Testis (tissue), 2 donors: ENCODE measurements at regions not wholly inside any gene's neighbourhood (a gene's known extent, or its start where the extent isn't known, plus 50 kb on each side); places are given as distances from the start of the nearest gene placed in this dataset.

ENCODE experiments used
- DNase-seq: peaks from one replicate; pipeline ENCODE4 v3.0.0-alpha.2; 2019
- H3K27ac ChIP-seq, 2 donors: fragments of 200-600 bp; sonication (generic); one replicate each; pipeline ENCODE4 v1.5.1; 2019
- H3K27me3 ChIP-seq: fragments of 200-600 bp; sonication (generic); one replicate; pipeline ENCODE4 v1.5.1; 2019
- H3K36me3 ChIP-seq: fragments of 200-600 bp; sonication (generic); one replicate; pipeline ENCODE4 v1.5.1; 2017; ENCODE audit warnings: low read depth; ENCODE audit errors: missing control alignments
- H3K4me1 ChIP-seq: fragments of 200-600 bp; sonication (generic); one replicate; pipeline ENCODE4 v1.5.1; 2019
- H3K4me3 ChIP-seq, 2 donors: fragments of 200-600 bp; sonication (generic); one replicate each; pipeline ENCODE4 v1.5.1; 2017 to 2019
- H3K9me3 ChIP-seq: fragments of 200-600 bp; sonication (generic); one replicate; pipeline ENCODE4 v1.5.1; 2017
- POLR2A ChIP-seq: fragments of 450-650 bp; IDR thresholded peaks from one replicate; pipeline ENCODE4 v1.6.1; 2017; ENCODE audit warnings: antibody characterized with exemption, mild to moderate bottlenecking, moderate library complexity
- WGBS, 2 donors: methylation state at CpG; one replicate each; pipeline ENCODE4 v1.1.5; 2018; 5-methylcytosine and 5-hydroxymethylcytosine counted together
- intact Hi-C: fragments of 100-400 bp; cut with DNase I; formaldehyde crosslinking; loops from one replicate; pipeline ENCODE4 v1.15.1; 2023; ENCODE audit warnings: low total_unique reads
- TF ChIP-seq, protein P1 (sequence below), 3 experiments: fragments of 450-650 bp in 2 of 3; fragments of 200-600 bp in 1 of 3; sonication (generic) in 1 of 3; IDR thresholded peaks; one replicate each; pipeline ENCODE4 v1.5.1; 2016 to 2019; ENCODE audit warnings: antibody characterized with exemption in 3 of 3, mild to moderate bottlenecking in 2 of 3, moderate library complexity in 1 of 3

DNA sequence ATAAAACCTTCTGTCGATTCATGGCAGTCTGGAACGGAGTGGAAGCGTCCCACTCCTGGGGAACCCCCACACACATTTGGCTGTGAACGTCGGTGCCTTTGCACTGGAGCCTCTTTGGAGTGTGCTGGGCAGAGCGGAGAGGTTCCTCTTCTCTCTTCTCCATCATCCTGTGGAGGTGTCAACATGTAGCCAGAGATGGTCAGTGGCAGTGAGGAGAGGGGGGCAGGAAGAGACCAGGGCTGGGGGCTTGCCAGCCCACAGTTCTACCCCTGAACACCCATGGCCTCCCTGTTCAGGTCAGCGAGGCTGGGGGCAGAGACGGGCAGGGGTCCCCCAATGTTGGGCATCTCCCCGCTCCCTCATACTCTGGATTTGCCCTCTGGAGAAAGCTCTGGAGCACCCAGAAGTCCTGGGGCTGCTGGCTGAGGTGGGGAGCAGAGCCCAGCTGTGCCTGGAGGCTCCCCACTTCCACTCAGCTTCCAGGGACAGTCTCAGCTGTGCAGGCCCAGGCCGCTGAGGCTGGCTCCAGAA is 223.7 kb downstream of the SEC14L1 start:
- WGBS, 2 donors = 48 to 50% methylated on average over 6 to 10 of the region's 10 CpGs
- Histone ChIP-seq H3K4me3 (no peak overlapping the region), H3K36me3 (no peaks in the 10 kb centered on the region), H3K4me1 (peaks cover 53% of the 10 kb centered on the region), H3K27ac (peak overlapping the region in 1 of 2 donors; percentile 84), H3K27me3 (no peaks in the 10 kb centered on the region), H3K9me3 (no peaks in the 10 kb centered on the region)
- DNase-seq = no peak
- intact Hi-C loops = no loop called here
- TF ChIP-seq, protein P1, sequence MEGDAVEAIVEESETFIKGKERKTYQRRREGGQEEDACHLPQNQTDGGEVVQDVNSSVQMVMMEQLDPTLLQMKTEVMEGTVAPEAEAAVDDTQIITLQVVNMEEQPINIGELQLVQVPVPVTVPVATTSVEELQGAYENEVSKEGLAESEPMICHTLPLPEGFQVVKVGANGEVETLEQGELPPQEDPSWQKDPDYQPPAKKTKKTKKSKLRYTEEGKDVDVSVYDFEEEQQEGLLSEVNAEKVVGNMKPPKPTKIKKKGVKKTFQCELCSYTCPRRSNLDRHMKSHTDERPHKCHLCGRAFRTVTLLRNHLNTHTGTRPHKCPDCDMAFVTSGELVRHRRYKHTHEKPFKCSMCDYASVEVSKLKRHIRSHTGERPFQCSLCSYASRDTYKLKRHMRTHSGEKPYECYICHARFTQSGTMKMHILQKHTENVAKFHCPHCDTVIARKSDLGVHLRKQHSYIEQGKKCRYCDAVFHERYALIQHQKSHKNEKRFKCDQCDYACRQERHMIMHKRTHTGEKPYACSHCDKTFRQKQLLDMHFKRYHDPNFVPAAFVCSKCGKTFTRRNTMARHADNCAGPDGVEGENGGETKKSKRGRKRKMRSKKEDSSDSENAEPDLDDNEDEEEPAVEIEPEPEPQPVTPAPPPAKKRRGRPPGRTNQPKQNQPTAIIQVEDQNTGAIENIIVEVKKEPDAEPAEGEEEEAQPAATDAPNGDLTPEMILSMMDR (IDR thresholded peaks at IDR 0.05) = no peak
- no peak for TF ChIP-seq POLR2A

DNA sequence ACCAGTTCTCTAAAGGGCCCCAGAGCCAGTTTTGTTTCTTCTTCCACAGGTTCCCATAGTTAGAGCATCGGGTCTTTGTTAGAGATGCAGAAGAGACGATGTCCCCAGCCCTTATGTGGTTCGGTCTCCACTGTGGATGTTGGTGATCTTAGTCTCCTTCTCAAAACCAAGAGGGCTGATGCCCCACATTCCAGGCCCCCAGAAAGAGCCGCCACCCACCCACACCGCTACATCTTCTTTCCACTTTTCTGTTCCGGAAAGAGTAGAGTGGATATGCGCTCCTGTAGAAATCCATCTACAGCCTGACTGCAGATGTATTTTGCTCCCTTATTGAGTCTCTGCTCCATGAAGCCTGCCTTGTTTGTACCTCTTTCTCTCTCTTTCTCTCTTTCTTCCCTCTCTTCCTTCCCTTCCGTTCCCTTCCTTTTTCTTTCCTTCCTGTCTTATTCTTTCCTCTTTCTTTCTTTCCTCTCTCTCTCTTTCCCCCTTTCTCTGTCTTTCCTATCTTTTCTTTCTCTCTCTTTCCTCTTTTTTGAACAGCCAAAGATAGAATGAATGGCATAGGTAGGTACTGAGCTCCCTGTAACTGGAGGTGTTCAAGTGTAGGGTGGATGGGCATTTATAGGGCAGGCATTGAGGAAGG is 224.3 kb downstream of the SEC14L1 start:
- DNase-seq = no peak
- no peaks in the 10 kb centered on the region for H3K36me3 ChIP-seq
- 93 to 96% methylated on average over 8 of the region's 8 CpGs for WGBS, 2 donors
- H3K4me1 ChIP-seq = peaks cover 53% of the 10 kb centered on the region
- peak overlapping the region; percentile 32 to 76 for H3K27ac ChIP-seq
- intact Hi-C loops = no loop called here
- TF ChIP-seq POLR2A = no peak
- no peaks in the 10 kb centered on the region for H3K9me3 ChIP-seq
- H3K4me3 ChIP-seq = no peak overlapping the region
- no peaks in the 10 kb centered on the region for H3K27me3 ChIP-seq

DNA sequence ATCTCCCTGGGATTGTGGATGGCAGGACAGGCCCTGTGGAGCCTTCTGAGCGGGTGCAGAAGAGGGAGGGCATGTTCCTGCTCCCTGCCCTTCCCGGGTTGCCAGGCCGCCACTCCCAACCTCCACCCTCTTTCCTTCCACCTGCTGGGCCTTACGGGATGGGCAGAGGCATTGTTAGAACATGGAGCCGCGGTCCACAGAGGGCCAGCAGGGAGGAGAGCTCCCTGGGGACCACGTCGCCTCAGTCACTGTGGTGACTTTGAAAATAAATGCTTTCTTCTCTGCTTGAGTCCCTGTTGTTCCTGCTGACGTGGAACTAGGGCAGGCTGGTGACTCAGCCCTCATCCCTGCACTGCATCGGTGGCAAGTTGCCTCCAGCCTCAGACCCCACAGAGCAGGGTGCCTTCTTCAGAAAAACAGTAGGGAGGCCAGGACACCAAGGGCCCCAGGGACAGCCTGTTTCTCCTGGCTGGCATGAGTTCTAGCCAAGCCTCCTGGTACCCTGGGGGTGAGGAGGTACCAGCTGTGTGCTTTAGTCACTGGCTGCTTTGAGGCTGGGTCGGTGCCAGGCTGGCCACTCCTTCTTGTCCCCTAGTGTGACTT is 224.9 kb downstream of the SEC14L1 start:
- peak; percentile 60 for DNase-seq
- H3K4me1 ChIP-seq = peaks cover 58% of the 10 kb centered on the region
- TF ChIP-seq, protein P1 (IDR thresholded peaks at IDR 0.05) = no peak
- TF ChIP-seq POLR2A = no peak

DNA sequence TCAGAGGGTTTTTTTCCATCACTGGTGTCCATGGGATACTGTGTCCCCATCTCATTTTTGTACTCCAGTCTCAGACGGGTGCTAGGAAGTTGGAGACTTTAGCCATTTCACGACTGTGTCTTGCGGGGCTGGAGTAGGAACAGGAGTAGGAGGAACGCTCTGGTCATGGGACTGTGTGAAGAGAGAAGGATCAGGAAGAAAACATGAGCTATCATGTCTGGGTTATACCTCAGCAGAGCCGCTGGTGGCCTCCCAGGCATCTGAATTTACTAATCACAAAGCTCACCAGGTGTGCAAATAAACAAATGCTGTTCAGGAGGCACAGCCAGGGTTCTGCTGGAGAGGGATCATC is 225.4 kb downstream of the SEC14L1 start:
- peaks cover 59% of the 10 kb centered on the region for H3K4me1 ChIP-seq
- intact Hi-C loops = no loop called here

More for the DNA sequence above, 224.9 kb downstream of the SEC14L1 start:
- 63 to 70% methylated on average over 6 to 11 of the region's 11 CpGs for WGBS, 2 donors
- intact Hi-C loops = no loop called here
- Histone ChIP-seq H3K27me3 (no peaks in the 10 kb centered on the region), H3K4me3 (no peak overlapping the region), H3K36me3 (no peaks in the 10 kb centered on the region), H3K9me3 (no peaks in the 10 kb centered on the region), H3K27ac (peak overlapping the region; percentile 32 to 76)

DNA sequence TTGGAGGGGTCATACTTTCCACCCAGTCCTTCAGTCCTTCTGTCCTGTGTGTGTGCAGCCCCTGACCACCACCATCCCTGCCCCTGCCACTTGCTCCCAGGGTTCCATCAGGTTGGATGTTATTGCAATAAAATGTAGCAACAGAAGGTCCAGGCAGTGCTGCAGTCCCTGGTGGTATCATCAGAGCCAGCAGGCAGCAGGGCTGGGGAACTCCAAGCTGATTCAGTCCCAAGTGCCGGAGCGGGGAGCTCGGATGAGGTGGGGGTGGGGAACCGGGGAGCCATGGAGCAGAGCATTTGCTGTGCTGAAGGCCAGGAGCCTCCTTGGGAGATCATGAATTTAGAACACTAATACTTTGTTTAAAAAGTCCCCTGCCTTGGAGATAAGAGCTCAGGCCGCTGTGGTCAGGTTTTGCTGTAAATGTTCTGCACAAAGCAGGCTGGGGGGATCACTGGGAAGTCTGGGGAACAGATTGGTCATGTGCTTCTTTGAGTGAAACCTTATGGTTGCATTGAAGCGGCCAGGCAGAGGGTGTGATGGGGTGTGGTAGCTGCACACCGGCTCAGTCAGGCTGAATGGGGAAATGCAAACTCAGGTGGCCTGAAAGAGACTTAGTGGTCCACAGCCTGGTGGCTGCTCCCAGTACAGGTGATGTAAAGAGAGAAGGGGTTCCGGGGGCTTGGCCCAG is 225.9 kb downstream of the SEC14L1 start:
- 30 to 61% methylated on average over 8 of the region's 8 CpGs for WGBS, 2 donors
- Histone ChIP-seq H3K9me3 (no peaks in the 10 kb centered on the region), H3K36me3 (no peaks in the 10 kb centered on the region), H3K27ac (peak overlapping the region in 1 of 2 donors; percentile 76), H3K4me1 (peaks cover 64% of the 10 kb centered on the region), H3K4me3 (no peak overlapping the region), H3K27me3 (no peaks in the 10 kb centered on the region)
- intact Hi-C loops = no loop called here
- TF ChIP-seq, protein P1 (IDR thresholded peaks at IDR 0.05) = no peak
- no peak for TF ChIP-seq POLR2A
- DNase-seq = peak; percentile 68

More for the DNA sequence above, 225.4 kb downstream of the SEC14L1 start:
- DNase-seq = no peak
- no peak for TF ChIP-seq POLR2A
- TF ChIP-seq, protein P1 (IDR thresholded peaks at IDR 0.05) = no peak
- Histone ChIP-seq H3K27ac (peak overlapping the region; percentile 32 to 76), H3K36me3 (no peaks in the 10 kb centered on the region), H3K27me3 (no peaks in the 10 kb centered on the region), H3K9me3 (no peaks in the 10 kb centered on the region), H3K4me3 (no peak overlapping the region)
- WGBS, 2 donors = 32 to 44% methylated on average over 5 of the region's 5 CpGs
